ENCODE measurements at regions not wholly inside any gene's neighbourhood (a gene's known extent, or its start where the extent isn't known, plus 50 kb on each side); places are given as distances from the start of the nearest gene placed in this dataset.

DNA sequence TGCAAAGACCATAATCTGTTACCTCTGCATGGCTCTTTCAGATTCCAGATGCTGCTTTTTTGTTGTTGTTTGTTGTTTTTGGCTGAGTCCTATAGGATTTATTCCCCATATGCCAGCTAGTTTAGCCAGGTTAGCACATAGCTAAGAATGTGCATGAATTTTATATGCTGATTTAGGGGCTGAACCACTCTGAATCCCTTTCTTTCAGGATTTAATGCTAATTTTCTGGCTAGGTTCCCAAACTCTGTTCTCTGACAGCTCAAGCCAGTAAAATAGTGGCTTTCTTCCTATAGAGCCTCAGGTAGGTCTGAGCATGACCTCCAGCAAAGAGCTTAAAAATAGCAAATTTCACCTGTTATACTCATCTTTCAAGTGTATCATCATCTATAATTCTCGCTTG is 521.4 kb downstream of the CAAP1 start:
- Histone ChIP-seq H3K79me2 (ENCODE audit: insufficient read depth) (no peaks in the 10 kb centered on the region), H3K9ac (no peak overlapping the region), H4K20me1 (ENCODE audit: insufficient read depth) (no peaks in the 10 kb centered on the region), H3K4me1 (ENCODE audit: control insufficient read depth in 1 of 2, insufficient read depth in 2 of 2, low read depth in 1 of 2, low read length in 1 of 2) (no peaks in the 10 kb centered on the region), H3F3A (replicated peaks; ENCODE audit: insufficient read depth) (no peaks in the 10 kb centered on the region), H3K36me3 (replicated peaks in 1 of 2; ENCODE audit: control insufficient read depth in 1 of 2, insufficient read depth in 2 of 2, low read length in 1 of 2) (no peaks in the 10 kb centered on the region), H3K4me2 (no peak overlapping the region), H3K27ac (ENCODE audit: low read depth in 2 of 2, low read length in 1 of 2) (no peak overlapping the region), H3K9me3 (no peaks in the 10 kb centered on the region), H2AFZ (ENCODE audit: low read depth) (no peak overlapping the region), H3K4me3 (ENCODE audit: low read depth in 2 of 2, low read length in 1 of 2) (no peak overlapping the region), H3K27me3 (ENCODE audit: insufficient read depth) (no peaks in the 10 kb centered on the region), H3K9me2 (no peaks in the 10 kb centered on the region)
- CTCF ChIA-PET, result no interaction called here
- DNase-seq, result no peak
- TF ChIP-seq, protein P1, sequence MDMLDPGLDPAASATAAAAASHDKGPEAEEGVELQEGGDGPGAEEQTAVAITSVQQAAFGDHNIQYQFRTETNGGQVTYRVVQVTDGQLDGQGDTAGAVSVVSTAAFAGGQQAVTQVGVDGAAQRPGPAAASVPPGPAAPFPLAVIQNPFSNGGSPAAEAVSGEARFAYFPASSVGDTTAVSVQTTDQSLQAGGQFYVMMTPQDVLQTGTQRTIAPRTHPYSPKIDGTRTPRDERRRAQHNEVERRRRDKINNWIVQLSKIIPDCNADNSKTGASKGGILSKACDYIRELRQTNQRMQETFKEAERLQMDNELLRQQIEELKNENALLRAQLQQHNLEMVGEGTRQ (IDR thresholded peaks at IDR 0.05; ENCODE audit: borderline replicate concordance, low read depth, low read length), result no peak
- TF ChIP-seq, protein P2, sequence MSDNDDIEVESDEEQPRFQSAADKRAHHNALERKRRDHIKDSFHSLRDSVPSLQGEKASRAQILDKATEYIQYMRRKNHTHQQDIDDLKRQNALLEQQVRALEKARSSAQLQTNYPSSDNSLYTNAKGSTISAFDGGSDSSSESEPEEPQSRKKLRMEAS (IDR thresholded peaks at IDR 0.05; ENCODE audit: low read depth), result no peak
- no peak for TF ChIP-seq NFIC (IDR thresholded peaks at IDR 0.05; ENCODE audit: borderline replicate concordance)
- no peak for TF ChIP-seq RFX5 (IDR thresholded peaks at IDR 0.05; ENCODE audit: low read length)
- no peak for TF ChIP-seq RAD21 (IDR thresholded peaks at IDR 0.05; ENCODE audit: low read length)
- TF ChIP-seq, protein P3, sequence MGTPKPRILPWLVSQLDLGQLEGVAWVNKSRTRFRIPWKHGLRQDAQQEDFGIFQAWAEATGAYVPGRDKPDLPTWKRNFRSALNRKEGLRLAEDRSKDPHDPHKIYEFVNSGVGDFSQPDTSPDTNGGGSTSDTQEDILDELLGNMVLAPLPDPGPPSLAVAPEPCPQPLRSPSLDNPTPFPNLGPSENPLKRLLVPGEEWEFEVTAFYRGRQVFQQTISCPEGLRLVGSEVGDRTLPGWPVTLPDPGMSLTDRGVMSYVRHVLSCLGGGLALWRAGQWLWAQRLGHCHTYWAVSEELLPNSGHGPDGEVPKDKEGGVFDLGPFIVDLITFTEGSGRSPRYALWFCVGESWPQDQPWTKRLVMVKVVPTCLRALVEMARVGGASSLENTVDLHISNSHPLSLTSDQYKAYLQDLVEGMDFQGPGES (IDR thresholded peaks at IDR 0.05; ENCODE audit: low read depth, low read length), result no peak
- no peak for TF ChIP-seq TCF12 (IDR thresholded peaks at IDR 0.05)
- 32% methylated on average over 1 of the region's 1 CpG for WGBS (ENCODE audit: low lambda C conversion rate)
- POLR2A ChIA-PET, result no interaction called here

DNA sequence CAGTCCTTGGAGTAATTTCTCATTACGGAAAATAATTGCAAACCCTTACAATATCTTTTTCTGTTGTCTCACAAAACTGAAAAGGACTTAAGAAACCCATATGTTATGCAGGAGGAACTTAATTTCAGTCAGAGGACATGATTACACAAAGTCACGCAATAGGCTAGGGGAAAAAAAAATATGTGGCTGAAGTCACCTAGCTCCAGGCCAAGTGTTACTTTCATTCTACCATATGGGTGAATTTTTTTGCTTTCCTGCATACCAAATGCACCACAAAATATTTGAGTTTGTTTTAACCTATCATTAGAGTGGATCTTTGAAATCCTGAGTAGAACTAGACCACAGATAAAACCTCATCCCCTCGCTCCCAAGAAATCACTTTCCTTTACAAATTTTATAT is 523.5 kb downstream of the CAAP1 start:
- H3F3A ChIP-seq (replicated peaks; ENCODE audit: insufficient read depth), result no peaks in the 10 kb centered on the region
- H3K79me2 ChIP-seq (ENCODE audit: insufficient read depth), result no peaks in the 10 kb centered on the region
- no peak overlapping the region for H3K9ac ChIP-seq
- H4K20me1 ChIP-seq (ENCODE audit: insufficient read depth), result no peaks in the 10 kb centered on the region
- no peaks in the 10 kb centered on the region for H3K27me3 ChIP-seq (ENCODE audit: insufficient read depth)
- no peak overlapping the region for H3K27ac ChIP-seq (ENCODE audit: low read depth in 2 of 2, low read length in 1 of 2)
- no peaks in the 10 kb centered on the region for H3K9me3 ChIP-seq
- H3K9me2 ChIP-seq, result no peaks in the 10 kb centered on the region
- no peaks in the 10 kb centered on the region for H3K36me3 ChIP-seq (replicated peaks in 1 of 2; ENCODE audit: control insufficient read depth in 1 of 2, insufficient read depth in 2 of 2, low read length in 1 of 2)
- no peaks in the 10 kb centered on the region for H3K4me1 ChIP-seq (ENCODE audit: control insufficient read depth in 1 of 2, insufficient read depth in 2 of 2, low read depth in 1 of 2, low read length in 1 of 2)
- no peak overlapping the region for H3K4me3 ChIP-seq (ENCODE audit: low read depth in 2 of 2, low read length in 1 of 2)
- no peak overlapping the region for H3K4me2 ChIP-seq
- POLR2A ChIA-PET, result no interaction called here
- CTCF ChIA-PET, result no interaction called here
- DNase-seq, result no peak
- 59% methylated on average over 3 of the region's 3 CpGs for WGBS (ENCODE audit: low lambda C conversion rate)
- no peak overlapping the region for H2AFZ ChIP-seq (ENCODE audit: low read depth)
- TF ChIP-seq YY1 (IDR thresholded peaks at IDR 0.05; ENCODE audit: low read depth), result no peak
- TF ChIP-seq, protein P4, sequence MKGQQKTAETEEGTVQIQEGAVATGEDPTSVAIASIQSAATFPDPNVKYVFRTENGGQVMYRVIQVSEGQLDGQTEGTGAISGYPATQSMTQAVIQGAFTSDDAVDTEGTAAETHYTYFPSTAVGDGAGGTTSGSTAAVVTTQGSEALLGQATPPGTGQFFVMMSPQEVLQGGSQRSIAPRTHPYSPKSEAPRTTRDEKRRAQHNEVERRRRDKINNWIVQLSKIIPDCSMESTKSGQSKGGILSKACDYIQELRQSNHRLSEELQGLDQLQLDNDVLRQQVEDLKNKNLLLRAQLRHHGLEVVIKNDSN (IDR thresholded peaks at IDR 0.05; ENCODE audit: borderline replicate concordance, low read depth), result no peak
- TF ChIP-seq SMC3 (IDR thresholded peaks at IDR 0.05; ENCODE audit: low read depth, low read length), result no peak
- TF ChIP-seq TCF12 (IDR thresholded peaks at IDR 0.05), result no peak
- no peak for TF ChIP-seq SIN3A (IDR thresholded peaks at IDR 0.05; ENCODE audit: borderline replicate concordance, low read depth, low read length)
- no peak for TF ChIP-seq TEAD4 (IDR thresholded peaks at IDR 0.05; ENCODE audit: borderline replicate concordance, insufficient read depth)
- TF ChIP-seq NRF1 (IDR thresholded peaks at IDR 0.05; ENCODE audit: low read depth, low read length), result no peak
- TF ChIP-seq FOXM1 (IDR thresholded peaks at IDR 0.05; ENCODE audit: low read depth), result no peak
- TF ChIP-seq MXI1 (IDR thresholded peaks at IDR 0.05; ENCODE audit: low read depth, low read length), result no peak
- TF ChIP-seq RXRA (IDR thresholded peaks at IDR 0.05; ENCODE audit: borderline replicate concordance, low read depth), result no peak
- TF ChIP-seq CHD2 (IDR thresholded peaks at IDR 0.05; ENCODE audit: low read length, partially characterized antibody), result no peak
- TF ChIP-seq FOXJ3 (CRISPR knock-in tag; IDR thresholded peaks at IDR 0.05), result no peak
- TF ChIP-seq, protein P5, sequence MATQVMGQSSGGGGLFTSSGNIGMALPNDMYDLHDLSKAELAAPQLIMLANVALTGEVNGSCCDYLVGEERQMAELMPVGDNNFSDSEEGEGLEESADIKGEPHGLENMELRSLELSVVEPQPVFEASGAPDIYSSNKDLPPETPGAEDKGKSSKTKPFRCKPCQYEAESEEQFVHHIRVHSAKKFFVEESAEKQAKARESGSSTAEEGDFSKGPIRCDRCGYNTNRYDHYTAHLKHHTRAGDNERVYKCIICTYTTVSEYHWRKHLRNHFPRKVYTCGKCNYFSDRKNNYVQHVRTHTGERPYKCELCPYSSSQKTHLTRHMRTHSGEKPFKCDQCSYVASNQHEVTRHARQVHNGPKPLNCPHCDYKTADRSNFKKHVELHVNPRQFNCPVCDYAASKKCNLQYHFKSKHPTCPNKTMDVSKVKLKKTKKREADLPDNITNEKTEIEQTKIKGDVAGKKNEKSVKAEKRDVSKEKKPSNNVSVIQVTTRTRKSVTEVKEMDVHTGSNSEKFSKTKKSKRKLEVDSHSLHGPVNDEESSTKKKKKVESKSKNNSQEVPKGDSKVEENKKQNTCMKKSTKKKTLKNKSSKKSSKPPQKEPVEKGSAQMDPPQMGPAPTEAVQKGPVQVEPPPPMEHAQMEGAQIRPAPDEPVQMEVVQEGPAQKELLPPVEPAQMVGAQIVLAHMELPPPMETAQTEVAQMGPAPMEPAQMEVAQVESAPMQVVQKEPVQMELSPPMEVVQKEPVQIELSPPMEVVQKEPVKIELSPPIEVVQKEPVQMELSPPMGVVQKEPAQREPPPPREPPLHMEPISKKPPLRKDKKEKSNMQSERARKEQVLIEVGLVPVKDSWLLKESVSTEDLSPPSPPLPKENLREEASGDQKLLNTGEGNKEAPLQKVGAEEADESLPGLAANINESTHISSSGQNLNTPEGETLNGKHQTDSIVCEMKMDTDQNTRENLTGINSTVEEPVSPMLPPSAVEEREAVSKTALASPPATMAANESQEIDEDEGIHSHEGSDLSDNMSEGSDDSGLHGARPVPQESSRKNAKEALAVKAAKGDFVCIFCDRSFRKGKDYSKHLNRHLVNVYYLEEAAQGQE (IDR thresholded peaks at IDR 0.05; ENCODE audit: low read depth, low read length), result no peak
- TF ChIP-seq GABPA (IDR thresholded peaks at IDR 0.05; ENCODE audit: low read depth), result no peak
- TF ChIP-seq, protein P2 (IDR thresholded peaks at IDR 0.05; ENCODE audit: low read depth), result no peak
- no peak for TF ChIP-seq RAD21 (IDR thresholded peaks at IDR 0.05; ENCODE audit: low read length)
- no peak for TF ChIP-seq ELF1 (IDR thresholded peaks at IDR 0.05)

All from SK-N-SH (cell line).